HCT116 (cell line): ENCODE measurements at regions not wholly inside any gene's neighbourhood (a gene's known extent, or its start where the extent isn't known, plus 50 kb on each side); places are given as distances from the start of the nearest gene placed in this dataset.

Experiments
- ATAC-seq: fragments of 200-7000 bp; cut with Tn5 transposase; 2 replicates; pipeline ENCODE4 v1.9.1; 2020; ENCODE audit warnings: mild to moderate bottlenecking, moderate library complexity
- BruUV-seq: library from RNA; stranded (reverse); fragments of 400-500 nt; replicated peaks from 2 replicates; lab custom pipeline; 2021; lab: Mats Ljungman, UMichigan
- CTCF ChIA-PET: fragments of 300-600 bp; sonication (Branson Sonifier 250); formaldehyde crosslinking; loops from one replicate; lab custom pipeline; 2021; ENCODE audit warnings: antibody characterized with exemption; lab: Charles Lee
- POLR2A ChIA-PET: fragments of 300-600, 350-600 bp; sonication (Branson Sonifier 250); formaldehyde crosslinking; loops from one replicate; lab custom pipeline; 2021; ENCODE audit warnings: antibody characterized with exemption; lab: Charles Lee
- RAD21 ChIA-PET, 2 experiments: fragments of 300-600 bp; sonication (Branson Sonifier 250); formaldehyde crosslinking; loops; one replicate each; lab custom pipeline; 2023; ENCODE audit warnings: low total read pairs in 2 of 2; ENCODE audit not compliant: uncharacterized antibody in 2 of 2, unreplicated experiment in 2 of 2, low non-redundant PET in 1 of 2; lab: Charles Lee
- DNase-seq: peaks from one replicate; pipeline ENCODE4 v3.0.0-alpha.2; 2010; ENCODE audit warnings: low read depth, low spot score
- H2AFZ ChIP-seq: fragments of 200-600 bp; shearing (Covaris generic), sonication (generic); 2 replicates; pipeline ENCODE4 v1.6.1; 2017; ENCODE audit warnings: low read depth, mixed run types, mixed read lengths, antibody characterized with exemption, low read length; ENCODE audit not compliant: poor library complexity, severe bottlenecking
- H3K27ac ChIP-seq: 2 replicates; pipeline ENCODE4 v1.5.1; 2012; ENCODE audit warnings: low read depth, low read length
- H3K27me3 ChIP-seq: fragments of 200-600 bp; sonication (generic); 2 replicates; pipeline ENCODE4 v1.6.1; 2016; ENCODE audit warnings: mixed run types, low read length, mixed read lengths; ENCODE audit not compliant: insufficient read depth
- H3K36me3 ChIP-seq, 2 experiments: fragments of 200-500 bp in 1 of 2; fragments of 200-600 bp in 1 of 2; sonication (Bioruptor generic) in 1 of 2; sonication (generic) in 1 of 2; 2 replicates each; pipeline versions ENCODE4 v1.5.1 to v1.6.1; 2014 to 2016; ENCODE audit warnings: low read length in 2 of 2, inconsistent platforms in 1 of 2, mixed read lengths in 1 of 2, mixed run types in 1 of 2; ENCODE audit not compliant: insufficient read depth in 2 of 2, control insufficient read depth in 1 of 2
- H3K4me1 ChIP-seq, 2 experiments: fragments of 200-600 bp in 1 of 2; sonication (generic) in 1 of 2; 2 replicates each; pipeline versions ENCODE4 v1.5.1 to v1.6.1; 2012 to 2017; ENCODE audit warnings: low read length in 2 of 2, inconsistent platforms in 1 of 2, mild to moderate bottlenecking in 1 of 2, mixed read lengths in 1 of 2, mixed run types in 1 of 2, moderate library complexity in 1 of 2; ENCODE audit not compliant: insufficient read depth in 2 of 2, control insufficient read depth in 1 of 2
- H3K4me2 ChIP-seq: fragments of 200-600 bp; sonication (generic); 2 replicates; pipeline ENCODE4 v1.6.1; 2017; ENCODE audit warnings: mixed run types, low read length, mixed read lengths
- H3K4me3 ChIP-seq, 2 experiments: fragments of 200-600 bp in 1 of 2; sonication (generic) in 1 of 2; replicated peaks in 1 of 2; 2 replicates each; pipeline ENCODE4 v1.5.1; 2011 to 2016; ENCODE audit warnings: low read length in 2 of 2, control low read depth in 1 of 2, low read depth in 1 of 2, mild to moderate bottlenecking in 1 of 2, mixed read lengths in 1 of 2, mixed run types in 1 of 2
- H3K79me2 ChIP-seq: fragments of 200-600 bp; sonication (generic); 2 replicates; pipeline ENCODE4 v1.6.1; 2017; ENCODE audit warnings: mild to moderate bottlenecking, mixed run types, low read length, moderate library complexity, mixed read lengths; ENCODE audit not compliant: insufficient read depth
- H3K9ac ChIP-seq: fragments of 200-600 bp; sonication (generic); 2 replicates; pipeline ENCODE4 v1.6.1; 2016; ENCODE audit warnings: low read length, mixed read lengths
- H3K9me2 ChIP-seq: fragments of 200-600 bp; sonication (generic), shearing (Covaris generic); 2 replicates; pipeline ENCODE4 v1.6.1; 2017; ENCODE audit warnings: mixed run types, mild to moderate bottlenecking, moderate library complexity; ENCODE audit not compliant: insufficient read depth
- H3K9me3 ChIP-seq, 2 experiments: fragments of 200-500 bp in 1 of 2; fragments of 200-600 bp in 1 of 2; sonication (Bioruptor generic) in 1 of 2; sonication (generic) in 1 of 2; 2 replicates each; pipeline ENCODE4 v1.6.1; 2014 to 2017; ENCODE audit warnings: low read length in 2 of 2, mixed read lengths in 2 of 2, inconsistent platforms in 1 of 2, low read depth in 1 of 2, mild to moderate bottlenecking in 1 of 2, mixed run types in 1 of 2, moderate library complexity in 1 of 2; ENCODE audit not compliant: control insufficient read depth in 1 of 2, insufficient read depth in 1 of 2
- H4K20me1 ChIP-seq: fragments of 200-600 bp; sonication (generic), shearing (Covaris generic); 2 replicates; pipeline ENCODE4 v1.6.1; 2017; ENCODE audit warnings: mixed run types, mild to moderate bottlenecking, moderate library complexity; ENCODE audit not compliant: insufficient read depth
- ATF3 ChIP-seq: IDR thresholded peaks from 2 replicates; pipeline ENCODE4 v1.6.1; 2012
- CBX3 ChIP-seq: IDR thresholded peaks from 2 replicates; pipeline ENCODE4 v1.6.1; 2012; ENCODE audit warnings: low read depth
- CEBPB ChIP-seq: IDR thresholded peaks from 2 replicates; pipeline ENCODE4 v1.6.1; 2012; ENCODE audit warnings: low read depth
- CTCF ChIP-seq, 3 experiments: fragments of 200-600 bp in 1 of 3; sonication (generic) in 1 of 3; IDR thresholded peaks in 2 of 3; conservative IDR thresholded peaks in 1 of 3; 2 replicates each; pipeline ENCODE4 v1.5.1; 2012 to 2017; ENCODE audit warnings: low read depth in 2 of 3, low read length in 2 of 3, antibody characterized with exemption in 1 of 3, borderline replicate concordance in 1 of 3, control low read depth in 1 of 3, mild to moderate bottlenecking in 1 of 3, mixed read lengths in 1 of 3, mixed run types in 1 of 3, moderate library complexity in 1 of 3; ENCODE audit not compliant: insufficient read depth in 1 of 3
- EGR1 ChIP-seq: IDR thresholded peaks from 2 replicates; pipeline ENCODE4 v1.6.1; 2012; ENCODE audit warnings: low read depth
- ELF1 ChIP-seq: IDR thresholded peaks from 2 replicates; pipeline ENCODE4 v1.6.1; 2012; ENCODE audit warnings: low read depth, borderline replicate concordance
- EZH2 ChIP-seq: fragments of 200-600 bp; sonication (generic); IDR thresholded peaks from 2 replicates; pipeline ENCODE4 v1.6.1; 2017; ENCODE audit warnings: antibody characterized with exemption, mixed run types
- EZH2phosphoT487 ChIP-seq: fragments of 200-600 bp; IDR thresholded peaks from 2 replicates; pipeline ENCODE4 v1.6.1; 2018; ENCODE audit warnings: antibody characterized with exemption, borderline replicate concordance
- FOSL1 ChIP-seq: IDR thresholded peaks from 2 replicates; pipeline ENCODE4 v1.6.1; 2012; ENCODE audit warnings: low read depth
- JUND ChIP-seq: IDR thresholded peaks from 2 replicates; pipeline ENCODE4 v1.6.1; 2012
- MAX ChIP-seq: IDR thresholded peaks from 2 replicates; pipeline ENCODE4 v1.6.1; 2012
- POLR2A ChIP-seq: IDR thresholded peaks from 2 replicates; pipeline ENCODE4 v1.7.0; 2011; ENCODE audit warnings: borderline replicate concordance; ENCODE audit not compliant: insufficient read depth, insufficient read length; ENCODE audit errors: extremely low read depth
- POLR2AphosphoS5 ChIP-seq: IDR thresholded peaks from 2 replicates; pipeline ENCODE4 v1.6.1; 2011; ENCODE audit warnings: mild to moderate bottlenecking, low read depth, low read length, moderate library complexity
- RAD21 ChIP-seq: IDR thresholded peaks from 2 replicates; pipeline ENCODE4 v1.6.1; 2012; ENCODE audit warnings: low read depth, mild to moderate bottlenecking
- REST ChIP-seq: IDR thresholded peaks from 2 replicates; pipeline ENCODE4 v1.6.1; 2012; ENCODE audit warnings: low read depth
- SIN3A ChIP-seq: IDR thresholded peaks from 2 replicates; pipeline ENCODE4 v1.6.1; 2012; ENCODE audit warnings: low read depth
- SP1 ChIP-seq: IDR thresholded peaks from 2 replicates; pipeline ENCODE4 v1.6.1; 2012; ENCODE audit warnings: low read depth
- YY1 ChIP-seq: IDR thresholded peaks from 2 replicates; pipeline ENCODE4 v1.6.1; 2011; ENCODE audit warnings: low read length, low read depth, moderate library complexity, mild to moderate bottlenecking; ENCODE audit not compliant: insufficient replicate concordance; ENCODE audit errors: extremely low read depth
- ZBTB33 ChIP-seq: IDR thresholded peaks from 2 replicates; pipeline ENCODE4 v1.6.1; 2011; ENCODE audit warnings: mild to moderate bottlenecking, low read length, moderate library complexity; ENCODE audit not compliant: insufficient replicate concordance; ENCODE audit errors: extremely low read depth
- ZFX ChIP-seq: fragments of 450-650 bp; IDR thresholded peaks from 2 replicates; pipeline ENCODE4 v1.6.1; 2017
- intact Hi-C: fragments of 100-400 bp; cut with micrococcal nuclease; formaldehyde crosslinking; loops from 2 replicates; pipeline ENCODE4 v1.10.0; 2022

GRCh38 chr20:51262240-51262639 lies 239.3 kb upstream of the KCNG1 start (continued):
- no peak for TF ChIP-seq REST

- H3K36me3 ChIP-seq, result no peaks in the 10 kb centered on the region
- H3K9ac ChIP-seq, result no peak overlapping the region
Measured at GRCh38 chr20:51259455-51259854, 236.5 kb upstream of the KCNG1 start.

More at GRCh38 chr20:51259455-51259854, 236.5 kb upstream of the KCNG1 start:
- ATAC-seq (no peak), DNase-seq (no peak)
- no peak overlapping the region for H3K4me2 ChIP-seq
- TF ChIP-seq ELF1 (no peak), MAX (no peak), ZFX (no peak), CTCF (IDR thresholded peaks at IDR 0.05 in 2 of 3, conservative IDR thresholded peaks at IDR 0.05 in 1 of 3; ENCODE audit: borderline replicate concordance in 1 of 3, insufficient read depth in 1 of 3, low read depth in 2 of 3, low read length in 2 of 3) (no peak), JUND (no peak), FOSL1 (no peak), SP1 (no peak), EZH2 (no peak), CBX3 (no peak), RAD21 (no peak), YY1 (no peak), ATF3 (no peak), POLR2AphosphoS5 (no peak), EZH2phosphoT487 (no peak), SIN3A (no peak), ZBTB33 (no peak), CEBPB (no peak), POLR2A (no peak), EGR1 (no peak)
- intact Hi-C loops, result no loop called here
- H3K9me3 ChIP-seq, result no peaks in the 10 kb centered on the region
- no peak overlapping the region for H3K27ac ChIP-seq
- no peaks in the 10 kb centered on the region for H3K27me3 ChIP-seq
- H2AFZ ChIP-seq, result no peak overlapping the region
- no TSS peak for BruUV-seq
- H3K9me2 ChIP-seq, result no peaks in the 10 kb centered on the region
- POLR2A ChIA-PET, result no interaction called here
- peaks cover 0 to 13% of the 10 kb centered on the region in 2 experiments; a peak in 3 of 4 replicates for H3K4me1 ChIP-seq
- no peak overlapping the region for H3K4me3 ChIP-seq
- RAD21 ChIA-PET, result no interaction called here
- CTCF ChIA-PET, result no interaction called here
- no peaks in the 10 kb centered on the region for H4K20me1 ChIP-seq
- no peaks in the 10 kb centered on the region for H3K79me2 ChIP-seq
